ENCODE measurements at regions not wholly inside any gene's neighbourhood (a gene's known extent, or its start where the extent isn't known, plus 50 kb on each side); places are given as distances from the start of the nearest gene placed in this dataset.

DNA sequence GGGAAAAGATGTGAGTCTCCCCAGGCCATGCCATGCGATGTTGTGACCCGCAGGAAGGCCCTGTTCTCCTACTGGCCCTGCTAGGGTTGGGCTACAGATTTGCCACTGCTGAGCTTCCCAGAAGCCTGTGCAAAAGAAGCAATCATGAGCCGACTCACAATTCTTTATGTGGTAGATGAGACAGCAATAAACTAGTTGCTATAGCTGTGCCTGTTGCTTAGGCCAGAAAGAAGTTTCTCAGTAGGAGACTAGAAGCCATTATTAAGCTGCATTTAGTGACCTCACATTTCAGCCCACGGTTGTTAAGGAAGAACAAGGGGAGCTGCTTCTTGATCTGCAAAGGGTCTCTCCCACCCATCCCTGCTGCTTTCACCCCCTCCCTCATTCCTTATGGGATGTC is 239.4 kb upstream of the CRY1 start:
- peaks cover 5% of the 10 kb centered on the region for H3K4me1 ChIP-seq (ENCODE audit: control insufficient read depth, insufficient read depth, low read length)
- H3K36me3 ChIP-seq (ENCODE audit: control insufficient read depth, insufficient read depth, low read length), result peaks cover 3% of the 10 kb centered on the region
- 62% methylated on average over 3 of the region's 4 CpGs for WGBS (ENCODE audit: insufficient coverage)
- H3K4me3 ChIP-seq (ENCODE audit: low read depth, low read length), result no peak overlapping the region
- DNase-seq (ENCODE audit: low read depth in 4 of 6, low spot score in 6 of 6), result no peak
- no peak overlapping the region for H3K27ac ChIP-seq (ENCODE audit: low read depth, low read length)
- no peaks in the 10 kb centered on the region for H3K27me3 ChIP-seq (ENCODE audit: control insufficient read depth, insufficient read depth, low read length)
- H3K9me3 ChIP-seq (ENCODE audit: control insufficient read depth, insufficient read depth, low read length), result no peaks in the 10 kb centered on the region

DNA sequence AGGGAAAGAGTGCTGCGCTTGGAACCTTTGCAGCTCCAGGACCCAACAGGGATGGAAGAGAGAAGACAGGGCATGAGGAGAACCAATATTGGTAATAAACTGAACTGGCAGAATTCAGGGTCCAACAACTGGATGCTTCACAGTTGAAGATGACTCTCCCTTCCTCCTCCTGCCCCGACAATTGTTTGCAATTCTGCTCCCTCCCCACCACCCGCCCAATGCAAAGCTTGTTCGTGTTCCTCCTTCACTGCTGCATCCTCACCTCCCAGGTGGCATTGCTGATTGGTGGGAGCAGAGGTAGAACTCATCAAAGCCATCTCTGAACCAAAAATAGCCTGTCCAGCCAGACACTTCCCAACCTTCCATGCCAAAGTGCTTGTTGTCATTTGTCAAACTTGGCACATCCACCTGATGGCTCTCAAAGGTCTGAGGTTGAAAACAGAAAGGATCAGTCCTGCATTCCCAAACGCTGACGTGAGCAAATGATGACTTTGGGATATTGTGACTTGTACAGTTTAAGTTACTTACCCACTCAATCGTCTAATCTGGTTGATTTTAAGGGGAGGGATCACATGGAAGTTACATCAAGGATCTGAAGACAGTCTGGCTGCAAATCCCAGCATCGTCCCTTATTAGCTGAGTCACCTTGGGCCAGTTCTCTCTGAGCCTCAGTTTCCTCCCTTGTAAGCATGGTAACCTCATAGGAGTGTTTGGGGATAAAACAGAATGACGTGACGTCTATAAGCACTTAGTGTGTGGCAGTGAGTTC is 242.6 kb upstream of the CRY1 start:
- Histone ChIP-seq H3K36me3 (ENCODE audit: control insufficient read depth, insufficient read depth, low read length) (peaks cover 3% of the 10 kb centered on the region), H3K27ac (ENCODE audit: low read depth, low read length) (no peak overlapping the region), H3K9me3 (ENCODE audit: control insufficient read depth, insufficient read depth, low read length) (no peaks in the 10 kb centered on the region), H3K4me3 (ENCODE audit: low read depth, low read length) (no peak overlapping the region), H3K27me3 (ENCODE audit: control insufficient read depth, insufficient read depth, low read length) (no peaks in the 10 kb centered on the region), H3K4me1 (ENCODE audit: control insufficient read depth, insufficient read depth, low read length) (peaks cover 5% of the 10 kb centered on the region)
- DNase-seq (ENCODE audit: low read depth in 4 of 6, low spot score in 6 of 6), result no peak
- WGBS (ENCODE audit: insufficient coverage), result 100% methylated on average over 2 of the region's 10 CpGs

DNA sequence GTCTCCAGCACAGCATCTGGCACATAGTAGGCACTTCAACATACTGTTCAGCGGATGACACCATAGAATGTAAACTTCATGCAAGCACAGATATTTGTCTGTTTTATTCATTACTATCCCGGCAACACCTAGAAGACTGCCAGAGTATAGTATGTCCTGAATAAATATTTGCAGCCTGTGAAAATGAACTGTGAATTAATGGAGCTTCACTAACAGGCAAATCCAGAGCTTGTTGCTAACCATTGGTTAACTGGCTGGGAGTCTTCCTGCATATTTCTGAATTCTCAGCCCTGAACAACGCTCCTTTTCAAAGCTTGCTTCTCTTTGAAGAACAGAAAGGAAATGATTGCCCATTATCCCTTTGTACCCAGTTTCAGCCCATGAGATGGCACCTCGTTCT is 243.3 kb upstream of the CRY1 start:
- Histone ChIP-seq H3K27ac (ENCODE audit: low read depth, low read length) (no peak overlapping the region), H3K9me3 (ENCODE audit: control insufficient read depth, insufficient read depth, low read length) (no peaks in the 10 kb centered on the region), H3K4me1 (ENCODE audit: control insufficient read depth, insufficient read depth, low read length) (peaks cover 4% of the 10 kb centered on the region), H3K27me3 (ENCODE audit: control insufficient read depth, insufficient read depth, low read length) (no peaks in the 10 kb centered on the region), H3K4me3 (ENCODE audit: low read depth, low read length) (no peak overlapping the region), H3K36me3 (ENCODE audit: control insufficient read depth, insufficient read depth, low read length) (peaks cover 2% of the 10 kb centered on the region)
- 43% methylated on average over 1 of the region's 4 CpGs for WGBS (ENCODE audit: insufficient coverage)
- DNase-seq (ENCODE audit: low read depth in 4 of 6, low spot score in 6 of 6), result peak in 1 of 6 donors; percentile 33

DNA sequence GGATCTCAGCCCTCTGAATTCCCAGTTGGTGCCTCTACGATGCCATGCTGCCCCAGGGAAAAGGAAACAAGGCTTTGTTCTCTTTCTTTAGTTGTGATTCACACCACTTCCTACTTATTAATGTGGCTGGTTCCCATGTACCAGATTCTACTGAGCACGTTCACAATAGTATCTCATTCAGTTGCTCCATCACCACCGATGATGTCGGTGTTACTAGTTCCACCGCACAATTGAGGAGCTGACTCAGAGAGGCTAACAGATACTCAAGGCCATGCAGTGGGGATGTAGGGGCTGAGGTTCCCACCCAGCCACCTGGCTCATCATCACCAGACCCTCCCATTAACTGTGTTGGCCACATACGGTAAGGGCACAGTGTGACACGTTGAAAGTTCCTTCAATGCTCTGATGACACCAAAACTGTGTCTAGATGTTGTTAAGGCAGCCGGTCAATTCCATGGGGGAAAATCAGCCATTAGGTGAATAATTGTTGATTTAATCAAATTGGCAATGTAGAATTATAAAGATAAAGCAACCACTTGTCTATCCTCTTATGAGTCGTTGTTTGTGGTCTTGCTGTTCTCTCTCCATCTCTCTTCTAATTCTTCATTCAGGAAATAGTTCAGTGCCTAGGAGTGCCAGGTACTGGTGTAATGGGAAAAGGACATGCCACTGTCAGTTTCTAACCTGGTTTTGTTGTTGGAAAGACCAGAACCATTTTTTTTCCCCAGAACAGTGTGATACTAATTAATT is 244.2 kb upstream of the CRY1 start:
- H3K27ac ChIP-seq (ENCODE audit: low read depth, low read length), result no peak overlapping the region
- no peaks in the 10 kb centered on the region for H3K27me3 ChIP-seq (ENCODE audit: control insufficient read depth, insufficient read depth, low read length)
- no peak overlapping the region for H3K4me3 ChIP-seq (ENCODE audit: low read depth, low read length)
- no peaks in the 10 kb centered on the region for H3K4me1 ChIP-seq (ENCODE audit: control insufficient read depth, insufficient read depth, low read length)
- no peaks in the 10 kb centered on the region for H3K9me3 ChIP-seq (ENCODE audit: control insufficient read depth, insufficient read depth, low read length)
- no peaks in the 10 kb centered on the region for H3K36me3 ChIP-seq (ENCODE audit: control insufficient read depth, insufficient read depth, low read length)
- 86% methylated on average over 5 of the region's 9 CpGs for WGBS (ENCODE audit: insufficient coverage)
- DNase-seq (ENCODE audit: low read depth in 4 of 6, low spot score in 6 of 6), result no peak

DNA sequence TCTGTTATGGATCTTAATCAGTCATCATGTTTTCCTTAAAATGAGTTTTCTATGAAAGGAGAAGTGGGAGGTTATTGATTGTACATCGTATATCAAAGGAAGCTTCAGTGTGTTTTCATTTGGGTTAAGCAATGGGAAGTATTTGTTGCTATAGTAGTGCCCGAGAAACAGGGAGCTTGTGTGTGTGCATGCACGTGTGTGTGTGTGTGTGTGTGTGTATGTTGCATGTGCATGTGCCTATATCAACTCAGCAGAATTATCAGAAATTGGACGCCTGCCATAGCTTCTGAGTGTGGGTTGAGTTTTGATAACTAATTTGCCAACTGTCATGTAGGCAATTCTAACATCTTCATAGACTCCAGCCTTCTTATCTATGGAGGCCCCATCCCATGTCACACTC is 246.1 kb upstream of the CRY1 start:
- no peaks in the 10 kb centered on the region for H3K27me3 ChIP-seq (ENCODE audit: control insufficient read depth, insufficient read depth, low read length)
- no peak overlapping the region for H3K27ac ChIP-seq (ENCODE audit: low read depth, low read length)
- peak in 1 of 6 donors; percentile 57 for DNase-seq (ENCODE audit: low read depth in 4 of 6, low spot score in 6 of 6)
- H3K9me3 ChIP-seq (ENCODE audit: control insufficient read depth, insufficient read depth, low read length), result no peaks in the 10 kb centered on the region
- H3K4me1 ChIP-seq (ENCODE audit: control insufficient read depth, insufficient read depth, low read length), result no peaks in the 10 kb centered on the region
- 63% methylated on average over 2 of the region's 4 CpGs for WGBS (ENCODE audit: insufficient coverage)
- no peaks in the 10 kb centered on the region for H3K36me3 ChIP-seq (ENCODE audit: control insufficient read depth, insufficient read depth, low read length)
- H3K4me3 ChIP-seq (ENCODE audit: low read depth, low read length), result no peak overlapping the region

DNA sequence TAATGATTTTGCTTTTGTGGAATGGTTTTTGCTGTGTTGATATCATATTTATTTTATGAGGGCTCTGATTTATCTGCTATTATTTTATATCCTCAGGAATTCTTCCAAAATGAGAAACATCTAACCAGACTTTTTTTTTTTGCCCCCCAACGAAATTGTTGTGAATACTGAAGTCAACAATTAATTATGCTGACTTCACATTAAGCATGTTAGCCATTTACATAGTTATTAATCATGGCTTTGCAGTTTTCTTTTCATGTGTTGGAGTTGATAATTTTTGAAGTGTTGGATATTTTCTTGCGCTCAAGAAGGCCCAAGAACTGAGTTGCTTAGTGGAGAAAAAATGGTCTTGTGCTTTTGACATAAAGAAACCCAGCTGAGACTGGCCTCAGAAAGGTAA is 246.6 kb upstream of the CRY1 start:
- no peak for DNase-seq (ENCODE audit: low read depth in 4 of 6, low spot score in 6 of 6)
- Histone ChIP-seq H3K9me3 (ENCODE audit: control insufficient read depth, insufficient read depth, low read length) (no peaks in the 10 kb centered on the region), H3K27me3 (ENCODE audit: control insufficient read depth, insufficient read depth, low read length) (no peaks in the 10 kb centered on the region), H3K4me1 (ENCODE audit: control insufficient read depth, insufficient read depth, low read length) (no peaks in the 10 kb centered on the region), H3K27ac (ENCODE audit: low read depth, low read length) (no peak overlapping the region), H3K4me3 (ENCODE audit: low read depth, low read length) (no peak overlapping the region), H3K36me3 (ENCODE audit: control insufficient read depth, insufficient read depth, low read length) (no peaks in the 10 kb centered on the region)
- no CpG with 5 or more reads among the region's 2 CpGs for WGBS (ENCODE audit: insufficient coverage)

DNA sequence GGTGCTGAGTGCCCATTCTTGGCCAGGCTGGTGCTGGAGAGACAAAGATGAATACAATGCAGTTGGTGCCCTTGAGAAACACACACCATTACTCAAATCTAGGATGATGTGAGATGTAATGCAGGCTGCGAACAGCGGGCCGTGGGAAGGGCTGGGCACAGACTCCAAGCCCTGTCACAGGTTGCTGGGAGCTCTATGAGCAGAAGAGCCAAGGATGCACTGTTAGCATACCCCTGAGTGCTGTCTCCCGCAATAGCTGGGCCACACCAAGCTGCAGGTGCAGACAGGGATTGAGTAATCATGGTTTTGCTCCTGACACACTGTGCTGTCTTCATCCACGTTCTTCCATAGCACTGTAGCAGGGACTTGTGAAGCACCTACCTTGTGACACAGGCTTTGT is 247.5 kb upstream of the CRY1 start:
- WGBS (ENCODE audit: insufficient coverage), result 70% methylated on average over 5 of the region's 5 CpGs
- no peaks in the 10 kb centered on the region for H3K4me1 ChIP-seq (ENCODE audit: control insufficient read depth, insufficient read depth, low read length)
- DNase-seq (ENCODE audit: low read depth in 4 of 6, low spot score in 6 of 6), result peak in 1 of 6 donors; percentile 24

DNA sequence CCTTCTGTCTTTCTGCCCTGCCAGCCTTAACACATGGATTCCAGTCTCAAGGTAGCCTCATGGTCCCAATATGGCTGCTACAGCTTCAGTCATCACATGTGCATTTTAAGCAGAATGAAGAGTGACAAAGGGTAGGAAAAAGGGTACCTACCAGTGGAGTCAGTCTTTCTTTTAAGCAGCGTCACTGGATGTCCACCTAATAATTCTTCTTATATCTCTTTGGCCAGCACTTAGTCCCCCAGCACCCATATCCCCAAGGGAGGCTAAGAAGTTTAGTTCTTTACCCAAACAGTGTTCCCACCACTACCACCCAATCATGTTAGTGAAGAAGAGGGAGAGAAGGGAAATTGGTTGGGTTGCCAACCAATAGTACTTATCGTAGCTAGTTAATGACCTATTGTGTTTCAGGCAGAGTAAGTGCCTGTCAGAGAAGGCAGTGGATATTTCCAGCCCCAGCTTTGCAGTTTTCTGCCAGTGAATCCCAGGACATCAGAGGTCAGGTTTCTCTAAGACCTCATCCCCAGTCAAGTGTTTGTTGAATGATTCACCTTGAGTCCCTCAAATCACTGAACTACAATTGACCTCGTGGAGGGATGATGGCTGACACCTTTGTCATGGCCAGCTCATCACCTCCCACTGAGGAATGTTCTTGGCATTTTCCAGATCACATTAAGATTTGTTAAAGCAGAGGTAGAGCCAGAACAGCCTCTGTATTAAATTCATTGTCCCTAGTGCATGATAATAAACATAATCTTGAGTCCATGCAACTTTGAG is 250.9 kb upstream of the CRY1 start:
- no peak overlapping the region for H3K4me3 ChIP-seq (ENCODE audit: low read depth, low read length)
- no peaks in the 10 kb centered on the region for H3K36me3 ChIP-seq (ENCODE audit: control insufficient read depth, insufficient read depth, low read length)
- peaks cover 5% of the 10 kb centered on the region for H3K4me1 ChIP-seq (ENCODE audit: control insufficient read depth, insufficient read depth, low read length)
- no peaks in the 10 kb centered on the region for H3K27me3 ChIP-seq (ENCODE audit: control insufficient read depth, insufficient read depth, low read length)
- no peak for DNase-seq (ENCODE audit: low read depth in 4 of 6, low spot score in 6 of 6)
- 100% methylated on average over 1 of the region's 3 CpGs for WGBS (ENCODE audit: insufficient coverage)
- no peaks in the 10 kb centered on the region for H3K9me3 ChIP-seq (ENCODE audit: control insufficient read depth, insufficient read depth, low read length)
- no peak overlapping the region for H3K27ac ChIP-seq (ENCODE audit: low read depth, low read length)

More for the DNA sequence above, 247.5 kb upstream of the CRY1 start:
- Histone ChIP-seq H3K9me3 (ENCODE audit: control insufficient read depth, insufficient read depth, low read length) (no peaks in the 10 kb centered on the region), H3K27me3 (ENCODE audit: control insufficient read depth, insufficient read depth, low read length) (no peaks in the 10 kb centered on the region), H3K4me3 (ENCODE audit: low read depth, low read length) (no peak overlapping the region), H3K36me3 (ENCODE audit: control insufficient read depth, insufficient read depth, low read length) (no peaks in the 10 kb centered on the region), H3K27ac (ENCODE audit: low read depth, low read length) (no peak overlapping the region)

DNA sequence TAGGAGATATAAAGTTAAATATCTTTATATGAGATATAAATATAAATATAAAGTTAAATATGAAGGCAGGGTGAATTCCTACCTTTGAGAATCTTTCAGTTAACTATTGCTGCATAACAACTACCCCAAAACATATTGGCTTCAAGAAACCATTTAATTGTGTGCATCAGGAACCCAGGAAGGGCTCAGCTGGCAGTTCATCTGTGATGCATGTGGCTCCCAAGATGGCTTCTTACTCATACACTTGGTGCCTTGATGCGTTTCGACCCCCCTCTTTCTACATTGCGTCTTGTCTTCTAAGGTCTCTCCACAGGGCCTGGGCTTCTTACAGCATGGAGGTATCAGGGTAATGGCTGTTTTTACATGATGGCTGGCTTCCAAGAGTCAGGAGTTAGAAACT is 253.9 kb upstream of the CRY1 start:
- Histone ChIP-seq H3K27me3 (ENCODE audit: control insufficient read depth, insufficient read depth, low read length) (no peaks in the 10 kb centered on the region), H3K4me3 (ENCODE audit: low read depth, low read length) (no peak overlapping the region), H3K9me3 (ENCODE audit: control insufficient read depth, insufficient read depth, low read length) (no peaks in the 10 kb centered on the region), H3K4me1 (ENCODE audit: control insufficient read depth, insufficient read depth, low read length) (peaks cover 5% of the 10 kb centered on the region), H3K36me3 (ENCODE audit: control insufficient read depth, insufficient read depth, low read length) (no peaks in the 10 kb centered on the region), H3K27ac (ENCODE audit: low read depth, low read length) (no peak overlapping the region)
- no peak for DNase-seq (ENCODE audit: low read depth in 4 of 6, low spot score in 6 of 6)
- WGBS (ENCODE audit: insufficient coverage), result no CpG with 5 or more reads among the region's 3 CpGs

Data from spinal cord (tissue), 9 donors.